ENCODE measurements at regions not wholly inside any gene's neighbourhood (a gene's known extent, or its start where the extent isn't known, plus 50 kb on each side); places are given as distances from the start of the nearest gene placed in this dataset.

DNA sequence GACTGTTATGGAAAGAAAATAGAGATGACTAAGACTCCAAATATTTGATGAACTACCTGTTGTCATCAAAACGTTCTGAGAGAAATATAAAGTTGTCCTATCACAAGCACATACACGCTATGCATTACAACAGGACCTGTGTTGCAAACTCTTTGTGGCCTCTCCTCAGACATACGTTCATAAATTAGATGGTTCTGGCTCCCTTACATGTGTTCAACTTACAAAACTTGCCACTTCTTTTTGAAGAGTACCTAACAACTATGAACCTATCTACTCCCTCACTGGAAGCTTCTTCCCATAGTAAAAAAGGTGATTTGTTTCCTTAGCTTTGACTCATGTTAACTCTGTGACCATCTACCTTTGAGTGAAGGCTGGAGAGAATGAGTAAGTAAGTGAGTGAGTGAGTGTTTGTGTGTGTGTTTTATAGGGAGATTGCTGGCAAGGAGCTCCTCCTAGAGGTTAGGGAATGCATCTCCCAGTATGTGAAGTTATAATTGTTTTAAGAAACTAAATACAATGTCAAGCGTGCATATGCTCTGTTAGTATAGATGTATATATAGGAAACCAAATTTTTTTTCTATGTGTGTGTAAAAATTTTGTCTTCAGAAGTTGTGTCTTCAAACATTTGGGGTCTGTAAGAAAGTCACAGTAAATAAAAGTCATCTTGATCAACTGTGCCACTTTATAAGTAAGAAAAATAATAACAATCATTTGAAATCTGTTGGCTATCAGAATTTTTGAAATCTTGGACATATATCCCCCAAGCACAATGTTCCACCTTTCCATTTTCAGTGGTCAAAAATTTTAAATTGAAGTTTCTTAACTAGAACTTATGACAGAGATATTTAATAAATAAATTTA, 1211.1 kb upstream of the GJE1 start:
- TF ChIP-seq CTCF (conservative IDR thresholded peaks at IDR 0.05) (peak; percentile 68), EZH2 (IDR thresholded peaks at IDR 0.05; ENCODE audit: low read depth) (no peak)

Data from PC-9 (cell line).